MM.1S (cell line): ENCODE measurements at regions not wholly inside any gene's neighbourhood (a gene's known extent, or its start where the extent isn't known, plus 50 kb on each side); places are given as distances from the start of the nearest gene placed in this dataset.
"Not testable (repeated sequence)": the region's sequence is repeated elsewhere in the genome, so short reads cannot be mapped to it uniquely, and the experiment has no call there.

Experiments used
- DNase-seq: peaks from one replicate; pipeline ENCODE4 v3.0.0-alpha.2; 2015
- H2AFZ ChIP-seq: fragments of 300-600 bp; sonication (generic); 2 replicates; pipeline ENCODE4 v1.6.0; 2016; ENCODE audit warnings: antibody characterized with exemption, low read length
- H3F3A ChIP-seq: fragments of 300-600 bp; sonication (generic); 2 replicates; pipeline ENCODE4 v1.6.1; 2016; ENCODE audit warnings: mild to moderate bottlenecking, antibody characterized with exemption, low read length, moderate library complexity, mixed read lengths; ENCODE audit not compliant: insufficient read depth
- H3K27ac ChIP-seq: fragments of 300-600 bp; sonication (generic); 2 replicates; pipeline ENCODE4 v1.5.1; 2016; ENCODE audit warnings: mild to moderate bottlenecking, low read length
- H3K27me3 ChIP-seq: fragments of 300-600 bp; sonication (generic); replicated peaks from 2 replicates; pipeline ENCODE4 v1.6.0; 2016; ENCODE audit warnings: low read length; ENCODE audit not compliant: insufficient read depth
- H3K36me3 ChIP-seq: fragments of 300-600 bp; sonication (generic); replicated peaks from 2 replicates; pipeline ENCODE4 v1.6.1; 2016; ENCODE audit warnings: mild to moderate bottlenecking, low read length, mixed read lengths; ENCODE audit not compliant: insufficient read depth
- H3K4me1 ChIP-seq: fragments of 300-600 bp; sonication (generic); 2 replicates; pipeline ENCODE4 v1.6.1; 2016; ENCODE audit warnings: low read length, mixed read lengths
- H3K4me2 ChIP-seq: fragments of 300-600 bp; sonication (generic); 2 replicates; pipeline ENCODE4 v1.6.0; 2016; ENCODE audit warnings: low read depth, low read length
- H3K4me3 ChIP-seq: fragments of 300-600 bp; sonication (generic); 2 replicates; pipeline ENCODE4 v1.5.1; 2016; ENCODE audit warnings: low read length, mixed read lengths
- H3K79me2 ChIP-seq: fragments of 300-600 bp; sonication (generic); 2 replicates; pipeline ENCODE4 v1.6.1; 2016; ENCODE audit warnings: mixed run types, low read length, mixed read lengths
- H3K9ac ChIP-seq: fragments of 300-600 bp; sonication (generic); 2 replicates; pipeline ENCODE4 v1.6.1; 2016; ENCODE audit warnings: low read length, mixed read lengths
- H3K9me2 ChIP-seq: fragments of 300-600 bp; sonication (generic); replicated peaks from 2 replicates; pipeline ENCODE4 v1.6.1; 2016; ENCODE audit warnings: mild to moderate bottlenecking, low read length, mixed read lengths; ENCODE audit not compliant: insufficient read depth
- H3K9me3 ChIP-seq: fragments of 300-600 bp; sonication (generic); replicated peaks from 2 replicates; pipeline ENCODE4 v1.6.1; 2016; ENCODE audit warnings: mild to moderate bottlenecking, low read length, mixed read lengths; ENCODE audit not compliant: insufficient read depth
- H4K20me1 ChIP-seq: fragments of 300-600 bp; sonication (generic); 2 replicates; pipeline ENCODE4 v1.6.1; 2016; ENCODE audit warnings: mild to moderate bottlenecking, low read length, moderate library complexity, mixed read lengths; ENCODE audit not compliant: insufficient read depth
- EZH2 ChIP-seq: fragments of 300-600 bp; sonication (generic); optimal IDR thresholded peaks from 2 replicates; pipeline ENCODE3; 2017; ENCODE audit warnings: low read depth, mild to moderate bottlenecking, antibody characterized with exemption, low read length, mixed read lengths
- EZH2phosphoT487 ChIP-seq: fragments of 300-600 bp; sonication (generic); IDR thresholded peaks from 2 replicates; pipeline ENCODE4 v1.6.1; 2018; ENCODE audit warnings: antibody characterized with exemption, low read length
- TF ChIP-seq, protein P1 (sequence below): fragments of 300-600 bp; sonication (generic); IDR thresholded peaks from 2 replicates; pipeline ENCODE4 v1.5.1; 2016; ENCODE audit warnings: antibody characterized with exemption, low read length, mixed read lengths

DNA sequence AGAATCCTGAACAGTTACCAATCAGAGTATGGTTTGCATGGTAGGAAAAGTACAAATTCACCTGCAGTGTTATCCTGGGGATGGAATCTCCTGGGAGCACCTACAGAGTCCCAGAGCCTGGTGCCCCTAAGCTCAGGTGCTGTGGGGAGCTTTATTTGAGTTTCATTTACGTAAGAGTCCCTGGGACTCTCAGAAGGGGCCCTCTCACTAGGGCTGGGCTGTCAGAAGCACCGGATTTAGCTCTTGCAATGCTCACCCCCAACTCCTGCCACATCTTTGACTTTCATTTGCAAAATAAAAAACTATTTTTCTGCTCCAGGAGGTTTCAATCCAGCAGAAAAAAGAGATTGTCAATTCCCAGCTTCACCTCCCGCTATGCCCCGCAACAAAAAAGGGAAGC is 569.8 kb upstream of the B3GAT1 start:
- H3F3A ChIP-seq: no peaks in the 10 kb centered on the region
- H3K4me2 ChIP-seq: no peak overlapping the region
- no peak overlapping the region for H3K9ac ChIP-seq
- H2AFZ ChIP-seq: no peak overlapping the region
- no peaks in the 10 kb centered on the region for H3K9me2 ChIP-seq
- no peaks in the 10 kb centered on the region for H4K20me1 ChIP-seq
- H3K79me2 ChIP-seq: no peaks in the 10 kb centered on the region
- no peak overlapping the region for H3K4me3 ChIP-seq
- TF ChIP-seq, protein P1, sequence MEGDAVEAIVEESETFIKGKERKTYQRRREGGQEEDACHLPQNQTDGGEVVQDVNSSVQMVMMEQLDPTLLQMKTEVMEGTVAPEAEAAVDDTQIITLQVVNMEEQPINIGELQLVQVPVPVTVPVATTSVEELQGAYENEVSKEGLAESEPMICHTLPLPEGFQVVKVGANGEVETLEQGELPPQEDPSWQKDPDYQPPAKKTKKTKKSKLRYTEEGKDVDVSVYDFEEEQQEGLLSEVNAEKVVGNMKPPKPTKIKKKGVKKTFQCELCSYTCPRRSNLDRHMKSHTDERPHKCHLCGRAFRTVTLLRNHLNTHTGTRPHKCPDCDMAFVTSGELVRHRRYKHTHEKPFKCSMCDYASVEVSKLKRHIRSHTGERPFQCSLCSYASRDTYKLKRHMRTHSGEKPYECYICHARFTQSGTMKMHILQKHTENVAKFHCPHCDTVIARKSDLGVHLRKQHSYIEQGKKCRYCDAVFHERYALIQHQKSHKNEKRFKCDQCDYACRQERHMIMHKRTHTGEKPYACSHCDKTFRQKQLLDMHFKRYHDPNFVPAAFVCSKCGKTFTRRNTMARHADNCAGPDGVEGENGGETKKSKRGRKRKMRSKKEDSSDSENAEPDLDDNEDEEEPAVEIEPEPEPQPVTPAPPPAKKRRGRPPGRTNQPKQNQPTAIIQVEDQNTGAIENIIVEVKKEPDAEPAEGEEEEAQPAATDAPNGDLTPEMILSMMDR: no peak
- TF ChIP-seq EZH2phosphoT487 (no peak), EZH2 (no peak)
- H3K4me1 ChIP-seq: no peaks in the 10 kb centered on the region
- H3K36me3 ChIP-seq: no peaks in the 10 kb centered on the region
- H3K27me3 ChIP-seq: no peaks in the 10 kb centered on the region
- H3K9me3 ChIP-seq: no peaks in the 10 kb centered on the region
- DNase-seq: no peak
- H3K27ac ChIP-seq: no peak overlapping the region

- H3K4me3 ChIP-seq: no peak overlapping the region
Observed at GRCh38 chr11:134980819-134981710, 569.0 kb upstream of the B3GAT1 start.

GRCh38 chr11:134979089-134979457 is 567.0 kb upstream of the B3GAT1 start:
- not testable (repeated sequence) for H3K4me2 ChIP-seq, H3K9me2 ChIP-seq, H3K27ac ChIP-seq

More at GRCh38 chr11:134980819-134981710, 569.0 kb upstream of the B3GAT1 start:
- no peaks in the 10 kb centered on the region for H3K79me2 ChIP-seq
- no peaks in the 10 kb centered on the region for H4K20me1 ChIP-seq
- no peak overlapping the region for H3K9ac ChIP-seq
- no peak overlapping the region for H2AFZ ChIP-seq
- no peaks in the 10 kb centered on the region for H3K9me2 ChIP-seq
- H3F3A ChIP-seq: no peaks in the 10 kb centered on the region
- TF ChIP-seq, protein P1: no peak
- TF ChIP-seq EZH2phosphoT487: no peak
- no peak for TF ChIP-seq EZH2
- no peak overlapping the region for H3K27ac ChIP-seq
- no peaks in the 10 kb centered on the region for H3K4me1 ChIP-seq
- H3K36me3 ChIP-seq: no peaks in the 10 kb centered on the region
- H3K27me3 ChIP-seq: no peaks in the 10 kb centered on the region
- no peak overlapping the region for H3K4me2 ChIP-seq
- H3K9me3 ChIP-seq: no peaks in the 10 kb centered on the region
- no peak for DNase-seq

GRCh38 chr11:134978388-134979088 is 566.5 kb upstream of the B3GAT1 start:
- no peak for DNase-seq
- Histone ChIP-seq H4K20me1 (no peaks in the 10 kb centered on the region), H3K4me3 (no peak overlapping the region), H2AFZ (no peak overlapping the region), H3K9me2 (no peaks in the 10 kb centered on the region), H3K9ac (no peak overlapping the region), H3K27me3 (no peaks in the 10 kb centered on the region), H3K4me2 (no peak overlapping the region), H3K27ac (no peak overlapping the region), H3K4me1 (no peaks in the 10 kb centered on the region), H3K36me3 (no peaks in the 10 kb centered on the region), H3F3A (no peaks in the 10 kb centered on the region), H3K79me2 (no peaks in the 10 kb centered on the region), H3K9me3 (no peaks in the 10 kb centered on the region)
- no peak for TF ChIP-seq EZH2
- TF ChIP-seq, protein P1: no peak
- no peak for TF ChIP-seq EZH2phosphoT487

More at GRCh38 chr11:134979089-134979457, 567.0 kb upstream of the B3GAT1 start:
- H3K79me2 ChIP-seq, H3K9ac ChIP-seq, H3F3A ChIP-seq, DNase-seq, H4K20me1 ChIP-seq, H3K27me3 ChIP-seq, H3K9me3 ChIP-seq, H3K4me3 ChIP-seq, H2AFZ ChIP-seq, H3K36me3 ChIP-seq, H3K4me1 ChIP-seq: not testable (repeated sequence)
